ENCODE measurements at regions not wholly inside any gene's neighbourhood (a gene's known extent, or its start where the extent isn't known, plus 50 kb on each side); places are given as distances from the start of the nearest gene placed in this dataset.

- TF ChIP-seq CTCF (IDR thresholded peaks at IDR 0.05): no peak
- TF ChIP-seq EZH2 (IDR thresholded peaks at IDR 0.05): no peak
Measured at GRCh38 chr1:177431123-177431522, 260.4 kb downstream of the BRINP2 start.
